Epithelial cell of esophagus (primary cell): ENCODE measurements at regions not wholly inside any gene's neighbourhood (a gene's known extent, or its start where the extent isn't known, plus 50 kb on each side); places are given as distances from the start of the nearest gene placed in this dataset.
A peak's percentile ranks its signal among the peaks of the same experiment; 100 is the strongest.

Experiments
- DNase-seq: peaks from one replicate; pipeline ENCODE4 v3.0.0; 2010; ENCODE audit warnings: low read depth
- H3K4me3 ChIP-seq: 2 replicates; pipeline ENCODE4 v1.5.1; 2011; ENCODE audit warnings: mild to moderate bottlenecking, low read length, control low read depth
- TF ChIP-seq, protein P1 (sequence below): IDR thresholded peaks from 2 replicates; pipeline ENCODE4 v1.5.1; 2011; ENCODE audit warnings: low read depth, mild to moderate bottlenecking, low read length, control low read depth, inconsistent platforms; ENCODE audit not compliant: insufficient read depth; ENCODE audit errors: missing control alignments

GRCh38 chr12:115464661-115465060 lies 780.7 kb upstream of the TBX3 start:
- no peak for DNase-seq
- no peak overlapping the region for H3K4me3 ChIP-seq
- TF ChIP-seq, protein P1, sequence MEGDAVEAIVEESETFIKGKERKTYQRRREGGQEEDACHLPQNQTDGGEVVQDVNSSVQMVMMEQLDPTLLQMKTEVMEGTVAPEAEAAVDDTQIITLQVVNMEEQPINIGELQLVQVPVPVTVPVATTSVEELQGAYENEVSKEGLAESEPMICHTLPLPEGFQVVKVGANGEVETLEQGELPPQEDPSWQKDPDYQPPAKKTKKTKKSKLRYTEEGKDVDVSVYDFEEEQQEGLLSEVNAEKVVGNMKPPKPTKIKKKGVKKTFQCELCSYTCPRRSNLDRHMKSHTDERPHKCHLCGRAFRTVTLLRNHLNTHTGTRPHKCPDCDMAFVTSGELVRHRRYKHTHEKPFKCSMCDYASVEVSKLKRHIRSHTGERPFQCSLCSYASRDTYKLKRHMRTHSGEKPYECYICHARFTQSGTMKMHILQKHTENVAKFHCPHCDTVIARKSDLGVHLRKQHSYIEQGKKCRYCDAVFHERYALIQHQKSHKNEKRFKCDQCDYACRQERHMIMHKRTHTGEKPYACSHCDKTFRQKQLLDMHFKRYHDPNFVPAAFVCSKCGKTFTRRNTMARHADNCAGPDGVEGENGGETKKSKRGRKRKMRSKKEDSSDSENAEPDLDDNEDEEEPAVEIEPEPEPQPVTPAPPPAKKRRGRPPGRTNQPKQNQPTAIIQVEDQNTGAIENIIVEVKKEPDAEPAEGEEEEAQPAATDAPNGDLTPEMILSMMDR, result no peak

DNA sequence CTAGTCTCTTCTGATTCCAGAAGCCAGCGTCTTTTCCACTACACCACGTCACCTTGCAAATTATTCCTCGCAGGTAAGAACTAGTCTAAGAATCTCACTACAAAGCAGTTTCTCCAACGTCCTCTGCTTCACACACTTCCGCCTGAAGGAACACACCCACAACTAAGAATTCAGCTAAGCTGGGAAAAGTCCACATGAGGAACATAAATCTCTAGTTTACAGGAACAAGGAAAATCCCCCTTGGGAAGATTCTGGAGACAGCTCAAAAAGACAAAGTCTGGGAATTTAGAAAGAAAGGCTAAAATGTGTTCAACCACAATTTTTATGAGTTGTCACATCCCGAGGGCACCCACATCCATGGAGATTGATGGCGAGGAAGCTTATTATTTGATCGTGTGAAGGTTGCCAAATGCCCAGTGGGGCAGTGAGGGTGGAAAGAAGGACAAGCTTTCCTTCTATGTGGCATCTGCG lies 780.2 kb upstream of the TBX3 start:
- TF ChIP-seq, protein P1, result no peak
- no peak overlapping the region for H3K4me3 ChIP-seq
- peak; percentile 51 for DNase-seq

- DNase-seq, result no peak
- TF ChIP-seq, protein P1, result no peak
- no peak overlapping the region for H3K4me3 ChIP-seq
These were observed 777.4 kb upstream of the TBX3 start for GRCh38 chr12:115461401-115461800.

DNA sequence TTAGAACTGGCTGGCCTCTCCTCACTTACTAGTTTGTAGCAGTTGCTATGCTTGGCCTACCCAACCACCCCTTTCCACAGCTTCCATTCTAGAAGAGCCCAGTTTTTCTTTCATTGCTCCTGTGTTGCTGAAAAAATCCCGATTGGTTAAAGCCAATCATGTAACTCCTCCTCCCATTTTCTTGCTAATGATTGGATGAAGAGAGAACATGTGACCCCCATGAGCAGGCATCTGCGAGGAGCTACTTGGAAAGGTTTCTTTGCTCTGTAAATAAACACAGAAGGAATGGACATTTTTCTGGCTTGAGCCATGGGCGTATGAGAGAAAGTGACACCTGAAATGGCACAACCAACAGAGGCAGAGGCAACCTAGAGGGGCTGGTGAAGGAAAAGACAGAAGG lies 773.8 kb upstream of the TBX3 start:
- DNase-seq, result no peak
- TF ChIP-seq, protein P1, result no peak
- no peak overlapping the region for H3K4me3 ChIP-seq

DNA sequence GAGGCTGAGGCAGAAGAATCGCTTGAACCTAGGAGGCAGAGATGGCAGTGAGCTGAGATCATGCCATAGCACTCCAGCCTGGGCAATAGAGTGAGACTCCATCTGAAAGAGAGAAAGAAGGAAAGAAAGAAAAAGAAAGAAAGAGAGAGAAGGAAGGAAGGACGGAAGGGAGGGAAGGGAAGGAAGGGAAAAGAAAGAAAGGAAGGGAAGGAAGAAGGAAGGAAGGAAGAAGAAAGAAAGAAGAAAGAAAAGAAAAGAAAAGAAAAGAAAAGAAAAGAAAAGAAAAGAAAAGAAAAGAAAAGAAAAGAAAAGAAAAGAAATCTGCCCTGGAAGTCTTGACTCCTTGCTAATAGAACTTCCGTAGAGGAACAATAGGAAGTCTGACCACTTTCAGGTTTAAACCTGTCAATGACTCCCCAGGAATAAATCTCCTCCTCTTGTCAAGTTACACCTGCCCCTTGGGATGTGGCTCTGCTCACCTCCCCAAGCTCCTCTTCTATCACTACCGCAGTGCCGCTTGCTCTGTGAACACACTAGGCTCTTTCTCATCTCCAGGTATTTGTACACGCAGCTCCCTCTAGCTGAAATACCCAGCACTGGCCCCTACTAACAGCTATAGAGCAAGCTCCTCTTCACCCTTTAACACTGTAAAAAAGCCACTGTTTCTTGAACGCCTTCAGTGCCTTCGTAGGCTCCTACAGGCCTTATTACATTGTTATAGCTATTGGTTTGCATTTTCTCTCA lies 773.1 kb upstream of the TBX3 start:
- TF ChIP-seq, protein P1, result peak; percentile 25
- peak; percentile 46 for DNase-seq
- no peak overlapping the region for H3K4me3 ChIP-seq

- no peak overlapping the region for H3K4me3 ChIP-seq
- no peak for DNase-seq
- TF ChIP-seq, protein P1, result no peak
These were observed 771.3 kb upstream of the TBX3 start for GRCh38 chr12:115455268-115455681.
